ENCODE measurements at regions not wholly inside any gene's neighbourhood (a gene's known extent, or its start where the extent isn't known, plus 50 kb on each side); places are given as distances from the start of the nearest gene placed in this dataset.

DNA sequence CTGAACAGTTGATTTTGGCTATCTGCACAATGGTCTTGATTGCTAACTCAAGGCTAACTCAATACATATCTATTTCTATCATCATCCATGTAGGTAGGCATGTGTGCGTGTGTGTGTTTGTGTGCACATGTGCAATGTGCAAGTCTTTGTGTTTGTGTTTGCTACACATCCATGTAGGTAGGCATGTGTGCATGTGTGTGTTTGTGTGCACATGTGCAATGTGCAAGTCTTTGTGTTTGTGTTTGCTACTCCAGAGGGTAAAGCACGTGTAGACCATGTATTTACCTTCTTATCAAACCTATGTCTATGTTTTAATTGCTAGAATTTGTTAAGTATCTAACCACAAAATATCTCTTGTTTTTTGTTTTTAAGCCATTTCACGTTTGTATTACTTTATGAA lies 962.6 kb downstream of the LRFN5 start:
- no peak for DNase-seq (ENCODE audit: low spot score)

DNA sequence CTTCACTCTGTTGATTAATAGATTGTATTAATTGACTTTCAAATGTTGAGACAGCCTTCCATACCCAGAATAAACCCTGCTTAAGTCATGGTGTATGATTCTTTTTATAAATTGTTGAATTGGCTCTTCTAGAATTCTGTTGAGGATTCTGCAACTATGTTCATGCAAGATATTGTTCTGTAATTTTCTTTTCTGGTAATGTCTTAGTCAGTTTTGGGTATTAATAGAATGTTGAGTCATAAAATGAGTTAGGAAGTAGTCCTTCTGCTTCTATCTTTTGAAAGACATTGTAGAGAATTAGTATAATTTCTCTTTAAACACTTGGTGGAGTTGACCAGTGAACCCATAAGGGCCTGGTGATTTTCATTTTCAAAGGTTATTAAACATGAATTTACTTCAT lies 958.9 kb downstream of the LRFN5 start:
- DNase-seq (ENCODE audit: low spot score), result no peak

DNA sequence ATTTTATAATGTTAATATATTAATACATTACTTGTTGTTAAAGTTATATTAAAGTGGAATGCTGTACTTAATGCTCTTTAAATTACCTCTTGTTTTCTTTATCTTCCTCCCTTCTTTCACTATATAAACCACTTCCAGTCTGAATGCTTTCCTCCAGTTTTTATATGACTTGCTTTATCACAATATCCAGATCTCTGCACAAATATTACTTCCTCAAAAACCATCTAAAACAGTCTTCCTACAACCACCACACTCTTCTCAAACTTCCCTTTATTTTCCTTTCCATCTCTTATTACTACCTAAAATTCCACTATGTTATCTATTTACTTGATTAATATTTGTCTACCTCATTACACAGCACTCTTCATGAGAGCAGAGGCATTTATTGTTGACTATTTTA lies 956.6 kb downstream of the LRFN5 start:
- no peak for DNase-seq (ENCODE audit: low spot score)

- no peak for DNase-seq (ENCODE audit: low spot score)
Observed at GRCh38 chr14:42556551-42556950, 949.9 kb downstream of the LRFN5 start.

GRCh38 chr14:42555365-42555764 lies 948.7 kb downstream of the LRFN5 start:
- DNase-seq (ENCODE audit: low spot score), result no peak

DNA sequence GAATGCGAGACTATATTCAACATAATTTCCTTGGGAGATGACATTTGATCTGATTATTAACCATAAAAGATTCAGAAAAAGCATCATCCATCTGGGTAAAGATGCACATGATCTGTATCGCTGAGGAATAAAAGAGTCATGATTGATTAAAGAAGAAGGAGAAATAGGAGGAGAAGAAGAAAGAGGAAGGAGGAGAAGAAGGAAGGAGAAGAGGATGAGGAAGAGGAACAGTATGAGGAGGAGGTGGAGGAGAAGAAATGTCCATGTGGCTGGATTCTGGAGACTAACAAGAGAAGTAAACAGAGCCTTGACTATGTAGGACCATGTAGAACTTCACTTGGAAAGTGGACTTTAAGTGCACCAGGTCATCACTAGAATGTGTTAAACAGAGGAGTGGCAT lies 947.4 kb downstream of the LRFN5 start:
- DNase-seq (ENCODE audit: low spot score), result no peak

DNA sequence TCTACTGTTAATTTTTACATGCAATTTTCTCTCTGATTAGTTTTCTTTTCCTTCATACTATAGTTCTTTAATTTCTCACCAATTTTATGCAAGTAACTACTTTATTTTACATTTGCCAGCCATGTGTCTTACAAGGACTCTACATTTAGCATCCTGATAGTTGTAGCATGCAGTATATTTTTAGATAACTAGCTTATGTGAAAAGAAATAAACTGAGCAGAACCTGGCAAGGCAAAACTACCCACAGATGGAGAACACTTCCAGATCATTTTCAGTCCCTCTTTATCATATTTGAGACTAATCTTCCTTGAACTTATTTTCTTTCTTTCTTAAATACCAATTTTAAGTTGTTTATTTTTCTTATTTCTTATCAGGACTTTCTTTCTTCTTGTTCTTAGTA lies 943.6 kb downstream of the LRFN5 start:
- no peak for DNase-seq (ENCODE audit: low spot score)

GRCh38 chr14:42548349-42548748 lies 941.7 kb downstream of the LRFN5 start:
- DNase-seq (ENCODE audit: low spot score), result no peak

DNA sequence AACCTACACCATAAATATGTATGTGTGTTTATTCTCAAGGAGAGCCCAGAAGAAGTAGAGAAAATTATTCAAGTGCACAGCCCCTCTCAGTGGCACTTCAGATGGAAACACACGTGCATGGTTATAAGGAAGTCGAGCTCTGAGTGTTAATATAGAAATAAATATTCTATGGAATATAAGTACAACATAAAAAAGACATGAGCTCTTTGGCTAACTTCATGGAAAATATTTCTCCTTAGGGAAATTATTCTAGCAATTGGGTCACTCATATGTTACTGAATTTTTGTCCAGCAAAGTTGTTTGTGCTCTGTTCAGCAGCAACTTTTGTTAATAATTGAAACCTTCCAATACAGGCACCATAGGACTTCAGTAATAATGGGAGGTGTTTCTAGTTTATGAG lies 939.0 kb downstream of the LRFN5 start:
- no peak for DNase-seq (ENCODE audit: low spot score)

DNA sequence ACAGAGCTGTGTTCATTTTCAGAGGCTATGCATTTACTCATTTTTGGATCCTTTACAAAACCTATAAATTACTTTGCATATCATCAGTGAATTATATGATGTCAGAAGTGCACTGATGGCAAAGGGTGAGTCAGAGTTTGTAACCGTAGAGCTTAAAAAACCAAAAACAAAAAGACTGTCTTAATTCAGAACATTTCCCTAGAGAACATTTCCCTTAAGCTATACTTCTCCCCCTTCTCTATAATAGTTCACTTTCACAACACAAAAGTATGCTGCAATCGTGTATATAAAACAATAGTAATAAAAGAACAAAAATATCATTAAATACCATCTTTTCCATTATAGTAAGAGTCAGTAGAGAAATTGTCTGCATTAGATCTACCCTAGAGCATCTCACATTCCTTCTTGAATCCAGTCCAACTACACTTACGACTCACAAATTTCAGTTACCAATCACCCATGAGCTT lies 934.9 kb downstream of the LRFN5 start:
- no peak for DNase-seq (ENCODE audit: low spot score)

DNA sequence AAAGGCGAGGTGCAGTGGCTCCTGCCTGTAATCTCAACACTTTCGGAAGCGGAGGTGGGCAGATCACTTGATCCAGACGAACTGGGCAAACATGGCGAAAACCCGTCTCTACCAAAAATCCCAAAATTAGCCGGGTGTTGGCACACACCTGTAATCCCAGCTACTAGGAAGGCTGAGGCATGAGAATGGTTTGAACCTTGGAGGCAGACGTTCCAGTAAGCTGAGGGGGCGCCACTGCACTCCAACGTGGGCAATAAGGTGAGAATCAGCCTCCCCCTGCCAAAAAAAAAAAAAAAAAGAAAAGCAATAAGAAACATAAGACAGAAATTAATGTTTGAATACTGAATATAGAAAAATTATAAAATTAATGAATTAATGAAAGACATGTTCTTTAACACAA lies 928.7 kb downstream of the LRFN5 start:
- DNase-seq (ENCODE audit: low spot score), result no peak

- no peak for DNase-seq (ENCODE audit: low spot score)
Observed at GRCh38 chr14:42533476-42533875, 926.8 kb downstream of the LRFN5 start.

GRCh38 chr14:42532194-42532593 lies 925.5 kb downstream of the LRFN5 start:
- DNase-seq (ENCODE audit: low spot score), result no peak

DNA sequence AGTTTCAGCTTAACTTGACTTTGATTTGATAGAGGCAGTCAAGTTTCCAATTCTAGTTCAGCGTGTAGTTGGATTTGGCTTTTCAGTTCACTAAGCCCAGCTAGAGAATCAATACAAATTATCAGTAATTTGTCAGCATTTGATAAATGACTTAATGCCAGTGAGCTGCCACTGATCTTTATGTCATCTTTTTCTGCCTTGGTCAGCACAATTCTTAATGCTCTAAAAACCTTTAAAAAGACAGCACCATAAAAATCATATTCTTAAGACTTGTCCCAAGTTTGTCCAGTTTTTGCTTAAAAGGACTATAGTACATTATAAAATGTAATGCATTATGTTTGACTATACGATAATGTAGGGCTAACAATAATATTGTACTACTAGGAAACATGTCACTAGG lies 920.5 kb downstream of the LRFN5 start:
- DNase-seq (ENCODE audit: low spot score), result no peak

GRCh38 chr14:42523666-42524065 lies 917.0 kb downstream of the LRFN5 start:
- DNase-seq (ENCODE audit: low spot score), result no peak

- DNase-seq (ENCODE audit: low spot score), result no peak
Observed at GRCh38 chr14:42517806-42518500, 911.3 kb downstream of the LRFN5 start.

DNA sequence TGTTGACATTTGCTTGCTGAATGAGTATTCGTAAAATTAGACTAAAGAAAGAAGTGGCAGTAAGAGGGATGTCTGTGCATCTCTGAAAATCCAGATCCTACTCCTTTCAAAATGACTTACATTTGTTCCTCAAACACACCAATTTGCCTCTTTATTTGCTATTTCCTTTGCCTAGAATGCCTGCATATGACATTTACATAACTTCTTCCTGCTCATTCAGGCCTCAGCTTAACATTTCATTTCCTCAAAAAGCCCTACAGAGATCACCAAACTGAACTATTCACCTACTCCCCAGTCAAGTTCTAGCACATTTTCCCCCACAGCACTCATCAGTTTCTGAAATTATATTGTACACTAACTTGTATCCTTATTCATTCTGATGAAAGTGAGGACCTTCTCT lies 907.2 kb downstream of the LRFN5 start:
- no peak for DNase-seq (ENCODE audit: low spot score)

- DNase-seq (ENCODE audit: low spot score), result no peak
Observed at GRCh38 chr14:42510071-42510470, 903.4 kb downstream of the LRFN5 start.

DNA sequence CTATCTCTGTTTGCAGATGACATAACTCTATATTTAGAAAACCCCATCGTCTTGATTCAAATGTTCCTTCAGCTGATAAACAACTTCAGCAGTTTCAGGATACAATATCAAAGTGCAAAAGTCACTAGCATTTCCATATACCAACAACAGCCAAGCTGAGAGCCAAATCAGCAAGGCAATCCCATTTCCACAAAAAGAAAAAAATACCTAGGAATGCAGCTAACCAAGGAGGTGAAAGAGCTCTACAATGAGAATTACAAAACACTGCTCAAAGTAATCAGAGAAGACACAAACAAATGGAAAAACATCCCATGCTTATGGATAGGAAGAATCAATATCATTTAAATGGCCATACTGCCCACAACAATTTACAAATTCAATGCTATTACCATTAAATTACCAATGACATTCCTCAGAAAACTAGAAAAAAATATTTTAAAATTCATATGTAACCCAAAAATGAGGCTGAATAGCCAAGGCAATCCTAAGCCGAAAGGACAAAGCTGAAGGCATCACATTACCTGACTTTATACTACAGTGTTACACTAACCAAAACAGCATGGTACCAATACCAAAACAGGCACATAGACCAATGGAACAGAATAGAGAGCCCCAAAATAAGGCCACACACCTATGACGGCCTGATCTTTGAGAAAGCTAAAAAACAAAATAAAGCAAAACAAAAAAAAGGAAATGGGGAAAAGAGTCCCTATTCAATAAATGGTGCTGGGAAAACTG lies 901.7 kb downstream of the LRFN5 start:
- DNase-seq (ENCODE audit: low spot score), result no peak

- DNase-seq (ENCODE audit: low spot score), result no peak
Observed at GRCh38 chr14:42504433-42504832, 897.8 kb downstream of the LRFN5 start.

DNA sequence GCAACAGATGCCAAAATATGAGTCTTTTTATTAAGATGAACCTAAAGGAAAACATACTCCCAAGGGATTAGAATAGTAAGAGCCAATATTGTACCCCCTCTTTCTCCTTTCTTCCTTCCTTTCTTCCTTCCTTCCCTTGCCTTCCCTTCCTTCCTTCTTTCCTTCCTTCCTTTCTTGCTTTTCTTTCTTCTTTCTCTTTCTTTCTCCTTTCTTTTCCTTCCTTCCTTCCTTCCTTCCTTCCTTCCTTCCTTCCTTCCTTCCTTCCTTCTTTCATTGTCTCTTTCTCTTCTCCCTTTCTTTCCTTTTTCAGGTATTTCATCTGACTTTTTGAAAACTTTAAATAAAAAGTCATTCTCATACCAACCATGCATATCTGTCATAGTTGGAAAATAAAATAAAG lies 892.5 kb downstream of the LRFN5 start:
- no peak for DNase-seq (ENCODE audit: low spot score)

- DNase-seq (ENCODE audit: low spot score), result no peak
Observed at GRCh38 chr14:42490536-42490935, 883.9 kb downstream of the LRFN5 start.

DNA sequence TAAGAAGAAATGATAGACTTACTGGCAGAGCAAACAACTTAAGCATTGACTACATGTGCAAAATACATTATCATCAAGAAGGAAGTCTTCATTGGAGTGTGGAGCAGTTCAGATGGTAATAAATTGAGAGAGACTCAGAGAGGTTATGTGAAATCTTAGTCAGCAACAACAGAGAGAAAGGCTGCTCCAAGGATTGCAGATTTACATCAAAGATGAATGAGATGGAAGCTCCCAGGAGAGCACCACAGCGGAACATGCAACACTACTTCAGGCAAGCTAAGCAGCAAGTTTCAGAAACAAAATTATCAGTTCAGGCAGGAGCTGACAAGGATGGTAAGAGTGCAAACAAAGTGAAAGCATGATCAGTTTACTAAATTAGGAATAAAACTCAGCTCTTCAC lies 882.3 kb downstream of the LRFN5 start:
- DNase-seq (ENCODE audit: low spot score), result no peak

Data from GM03348 (cell line).